ENCODE measurements at regions not wholly inside any gene's neighbourhood (a gene's known extent, or its start where the extent isn't known, plus 50 kb on each side); places are given as distances from the start of the nearest gene placed in this dataset.

DNA sequence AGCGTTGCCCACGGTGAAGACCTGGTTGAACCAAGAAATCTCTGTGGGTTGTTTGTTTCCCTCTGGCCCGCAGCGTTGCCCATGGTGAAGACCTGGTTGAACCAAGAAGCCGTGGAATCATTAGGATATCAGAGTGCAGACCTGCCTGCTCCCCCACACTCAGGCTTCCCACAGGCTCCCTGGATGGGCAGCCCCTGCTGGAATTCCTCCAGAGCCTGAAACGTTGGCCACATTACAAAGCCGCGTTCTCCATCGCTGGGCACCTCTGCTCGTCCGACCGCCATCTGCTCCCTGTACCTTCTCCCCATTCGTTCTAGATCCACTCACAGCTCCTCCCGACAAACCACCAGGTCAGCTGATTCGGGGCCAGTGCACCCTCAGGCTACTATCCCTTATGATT, 266.9 kb upstream of the SHH start:
- ATAC-seq, result no peak
- intact Hi-C loops (cut with micrococcal nuclease), result no loop called here
- DNase-seq, result no peak

DNA sequence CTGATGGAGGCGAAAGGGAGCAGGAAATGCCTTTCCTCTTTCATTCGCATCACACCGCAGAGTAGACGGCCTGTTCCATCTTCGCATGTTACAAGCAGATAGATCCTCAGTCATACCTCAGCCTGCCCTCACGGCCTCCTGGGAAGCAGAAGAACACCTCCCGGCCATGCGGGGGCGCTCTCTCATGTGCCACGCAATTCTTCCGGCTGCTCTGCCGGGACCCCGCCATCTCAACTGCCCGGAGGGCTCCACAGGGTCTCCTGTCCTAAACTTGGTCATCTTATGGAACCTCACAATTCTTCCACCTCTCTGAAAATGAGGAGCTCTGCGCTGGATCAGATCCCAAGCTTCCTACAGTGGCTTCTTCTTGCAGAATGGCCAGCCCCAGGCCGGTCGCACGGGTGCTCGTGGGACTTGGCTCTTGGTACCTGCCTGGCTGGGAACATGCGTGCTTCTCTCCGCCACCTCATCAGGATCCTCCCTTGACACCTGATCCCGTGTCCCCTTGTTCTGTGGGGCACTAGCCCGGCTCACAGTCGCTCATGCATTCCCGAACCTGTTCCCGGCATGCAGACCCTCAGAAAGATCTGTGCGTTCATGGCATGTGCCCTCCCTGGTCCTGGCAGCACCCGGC, 262.8 kb upstream of the SHH start:
- ATAC-seq, result no peak
- intact Hi-C loops (cut with micrococcal nuclease), result no loop called here
- no peak for DNase-seq

DNA sequence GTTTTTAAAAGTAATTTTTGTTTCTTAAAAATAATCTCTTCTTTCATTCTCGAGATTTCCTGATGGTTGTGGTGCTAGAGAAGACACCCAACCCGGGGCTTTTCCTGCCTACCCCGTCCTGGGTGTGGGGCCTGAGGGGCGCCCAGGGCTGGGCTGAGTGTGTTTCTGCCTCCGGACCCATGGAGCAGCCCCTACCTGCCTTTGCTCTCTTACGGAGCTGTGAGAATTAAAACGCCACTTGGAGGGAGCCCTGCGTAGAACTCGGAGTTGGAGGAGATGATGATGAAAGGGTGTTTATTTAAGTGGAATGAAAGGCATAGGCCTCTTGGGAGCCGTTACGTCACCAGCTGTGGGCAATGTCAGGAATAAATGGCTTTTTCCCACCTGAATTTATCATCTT, 261.8 kb upstream of the SHH start:
- intact Hi-C loops (cut with micrococcal nuclease), result no loop called here
- DNase-seq (no peak), ATAC-seq (no peak)

DNA sequence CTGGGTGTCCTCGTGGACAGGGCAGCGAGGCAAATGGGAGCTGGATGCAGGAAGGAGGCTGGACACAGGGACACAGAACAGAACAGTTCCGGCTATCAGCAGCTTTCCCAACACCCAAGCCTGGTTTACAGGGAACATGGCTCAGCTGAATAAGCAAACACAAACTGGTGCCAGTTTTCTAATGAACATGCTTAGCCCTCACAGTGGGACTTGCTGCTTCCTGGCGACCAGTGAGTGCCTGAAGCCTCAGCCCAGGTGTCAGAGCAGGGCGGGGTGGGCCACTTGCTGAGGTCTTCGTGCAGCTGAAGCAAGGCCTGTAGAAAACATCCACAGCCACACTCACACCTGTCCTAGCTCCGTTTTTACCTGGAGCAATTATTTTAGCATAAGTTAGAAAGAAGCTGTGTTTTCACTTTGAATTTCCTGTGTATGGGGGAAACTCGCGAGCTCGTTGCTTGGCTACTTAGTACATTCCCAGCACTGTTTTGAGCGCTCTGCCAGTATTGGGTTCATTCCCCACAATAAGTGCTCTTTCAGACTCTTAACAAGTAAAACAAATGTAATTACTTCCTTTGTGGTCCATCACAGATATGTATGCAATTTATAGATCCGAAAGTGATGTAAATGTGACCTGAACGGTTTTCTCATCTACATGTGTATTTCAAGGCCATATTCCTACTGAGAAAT, 261.2 kb upstream of the SHH start:
- intact Hi-C loops (cut with micrococcal nuclease), result no loop called here
- no peak for ATAC-seq
- no peak for DNase-seq

DNA sequence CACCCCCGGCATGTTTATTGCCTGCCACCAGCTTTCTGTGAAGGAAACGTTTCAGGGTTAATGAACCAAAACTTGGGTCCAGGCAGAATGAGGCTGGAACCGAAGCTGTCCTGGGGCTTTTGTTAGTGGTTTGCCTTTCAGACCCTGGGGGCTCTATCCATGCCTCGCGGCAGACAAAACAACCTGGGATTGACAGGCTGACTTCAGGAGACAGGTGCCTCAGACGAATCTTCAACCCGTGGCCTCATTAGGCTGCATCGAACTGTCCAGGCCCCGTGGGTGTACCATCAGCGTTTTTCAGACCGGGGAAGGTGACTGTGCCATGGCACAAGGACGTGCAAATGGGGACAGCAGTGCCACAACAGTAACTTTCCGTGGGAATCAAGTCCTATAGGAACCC, 259.3 kb upstream of the SHH start:
- intact Hi-C loops (cut with micrococcal nuclease), result no loop called here
- no peak for DNase-seq
- ATAC-seq, result no peak

DNA sequence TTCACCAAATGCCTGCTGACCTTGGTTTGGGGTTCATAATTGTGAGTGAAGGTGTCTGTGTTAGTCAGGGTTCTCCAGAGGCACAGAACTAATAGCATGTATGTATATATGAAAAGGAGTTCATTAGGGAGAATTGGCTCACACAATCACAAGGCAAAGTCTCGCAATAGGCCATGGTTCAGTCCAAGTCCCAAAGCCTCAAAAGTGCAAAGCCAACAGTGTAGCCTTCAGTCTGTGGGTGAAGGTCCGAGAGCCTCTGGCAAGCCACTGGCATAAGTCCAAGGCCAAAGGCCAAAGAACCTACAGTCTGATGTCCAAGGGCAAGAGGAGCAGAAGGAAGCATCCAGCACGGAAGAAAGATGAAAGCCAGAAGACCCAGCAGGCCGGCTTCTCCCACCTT, 257.6 kb upstream of the SHH start:
- ATAC-seq (no peak), DNase-seq (no peak)
- intact Hi-C loops (cut with micrococcal nuclease), result no loop called here

DNA sequence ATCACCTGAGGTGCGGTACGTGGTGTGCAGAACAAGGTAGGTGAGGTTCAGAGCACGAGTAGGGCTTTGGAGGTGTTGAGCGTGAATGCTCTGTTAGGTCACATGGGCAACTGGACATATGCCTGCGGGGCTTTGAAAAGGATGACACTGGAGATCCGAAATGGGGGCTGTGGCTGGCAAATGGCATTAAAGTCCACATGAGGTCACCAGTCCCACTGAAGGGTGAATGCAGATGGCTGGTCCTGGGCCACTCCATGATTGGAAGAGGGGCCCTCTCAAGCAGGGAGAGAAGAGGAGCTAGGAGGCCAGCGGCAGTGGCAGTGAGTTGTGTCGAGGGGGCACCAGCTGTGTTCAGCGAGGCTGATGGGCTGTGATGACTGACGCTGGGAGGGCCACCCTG, 254.9 kb upstream of the SHH start:
- DNase-seq, result no peak
- intact Hi-C loops (cut with micrococcal nuclease), result no loop called here

DNA sequence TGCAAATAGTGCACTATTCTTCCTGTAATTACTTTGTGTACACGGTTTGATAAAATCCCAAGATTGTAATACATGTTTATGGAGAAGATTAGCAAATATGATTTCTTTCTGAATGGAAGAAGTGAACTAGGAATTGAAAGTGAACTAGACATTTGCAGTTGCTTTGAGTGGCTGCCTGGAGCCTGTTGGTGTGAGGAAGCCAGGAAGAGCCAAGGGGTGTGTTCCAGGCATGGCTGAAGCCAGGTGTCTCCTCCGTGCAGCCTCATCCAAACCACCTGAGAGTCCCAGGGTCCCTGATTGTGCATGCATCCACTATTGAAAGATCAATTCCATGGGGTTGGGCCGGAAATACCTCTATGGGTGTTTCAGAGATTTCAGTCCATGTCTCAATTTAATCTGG, 253.1 kb upstream of the SHH start:
- intact Hi-C loops (cut with micrococcal nuclease), result no loop called here
- DNase-seq, result no peak
- no peak for ATAC-seq

More for the DNA sequence above, 254.9 kb upstream of the SHH start:
- no peak for ATAC-seq

DNA sequence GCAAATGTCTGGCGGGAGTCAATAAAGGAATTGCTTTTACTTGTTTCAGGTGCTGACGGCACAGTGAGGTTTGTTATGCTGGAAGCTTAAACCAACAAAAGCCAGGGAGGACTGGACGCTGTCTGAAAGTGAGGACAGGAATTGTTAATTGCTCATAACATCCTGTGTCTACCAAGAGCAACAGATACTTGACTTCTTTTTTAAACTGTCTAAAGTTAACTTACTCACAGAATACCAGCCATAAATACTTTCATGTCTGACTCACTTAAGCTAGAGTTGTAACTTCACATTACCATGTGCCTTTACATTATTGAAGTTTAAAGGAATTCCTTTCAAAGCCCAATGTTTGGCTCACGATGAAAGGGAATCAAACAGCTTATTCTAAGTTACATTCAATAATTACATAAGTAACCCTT, 252.7 kb upstream of the SHH start:
- intact Hi-C loops (cut with micrococcal nuclease), result no loop called here
- no peak for DNase-seq
- no peak for ATAC-seq

DNA sequence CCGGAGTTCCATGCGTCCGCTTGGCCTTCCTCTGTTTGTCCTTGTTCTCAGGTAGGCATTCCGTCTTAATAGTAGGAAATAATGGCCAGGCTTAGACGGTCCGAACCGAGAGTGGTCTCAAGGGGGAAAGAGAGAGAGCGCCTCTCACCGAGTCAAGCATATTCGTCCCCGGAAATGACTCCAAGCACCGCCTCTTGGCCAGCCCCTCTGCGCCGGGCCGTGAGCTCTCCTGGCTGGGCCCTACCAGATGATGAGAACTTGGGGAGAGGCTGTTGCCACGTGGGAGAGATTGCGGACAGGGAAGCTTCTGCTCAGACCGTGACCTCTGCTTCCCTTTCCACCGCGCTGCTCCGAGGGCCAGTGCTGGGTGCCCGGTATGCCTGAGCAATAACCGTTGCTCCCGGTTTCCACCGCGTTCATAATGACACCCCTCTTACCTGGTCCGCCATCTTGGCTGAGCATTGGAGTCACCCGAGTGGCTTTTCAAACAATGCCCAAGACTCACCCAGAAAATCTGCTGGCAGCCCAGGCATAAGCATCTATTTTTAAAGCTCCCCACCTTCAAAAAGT, 251.1 kb upstream of the SHH start:
- intact Hi-C loops (cut with micrococcal nuclease), result no loop called here
- ATAC-seq, result no peak

DNA sequence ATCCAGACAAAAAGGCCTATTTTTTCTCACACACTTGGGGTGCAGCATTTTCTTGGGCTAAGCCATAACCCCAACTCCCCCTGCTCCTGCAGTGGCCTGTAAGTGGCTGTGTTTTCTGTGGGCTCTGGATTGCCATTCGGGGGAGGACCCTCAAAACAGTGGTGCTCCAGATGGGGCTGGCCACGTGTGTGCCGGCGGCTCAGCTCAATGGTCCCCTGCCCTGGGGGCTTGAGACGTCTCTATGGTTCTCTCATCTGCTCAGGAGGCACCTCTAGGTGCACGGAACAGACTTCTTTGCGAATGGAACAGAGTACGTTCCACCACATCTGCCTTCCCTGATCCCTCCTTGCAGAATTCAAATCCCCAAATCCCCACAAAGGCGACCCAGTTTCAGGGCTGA, 250.0 kb upstream of the SHH start:
- DNase-seq (no peak), ATAC-seq (no peak)
- intact Hi-C loops (cut with micrococcal nuclease), result no loop called here

More for the DNA sequence above, 251.1 kb upstream of the SHH start:
- DNase-seq, result no peak

DNA sequence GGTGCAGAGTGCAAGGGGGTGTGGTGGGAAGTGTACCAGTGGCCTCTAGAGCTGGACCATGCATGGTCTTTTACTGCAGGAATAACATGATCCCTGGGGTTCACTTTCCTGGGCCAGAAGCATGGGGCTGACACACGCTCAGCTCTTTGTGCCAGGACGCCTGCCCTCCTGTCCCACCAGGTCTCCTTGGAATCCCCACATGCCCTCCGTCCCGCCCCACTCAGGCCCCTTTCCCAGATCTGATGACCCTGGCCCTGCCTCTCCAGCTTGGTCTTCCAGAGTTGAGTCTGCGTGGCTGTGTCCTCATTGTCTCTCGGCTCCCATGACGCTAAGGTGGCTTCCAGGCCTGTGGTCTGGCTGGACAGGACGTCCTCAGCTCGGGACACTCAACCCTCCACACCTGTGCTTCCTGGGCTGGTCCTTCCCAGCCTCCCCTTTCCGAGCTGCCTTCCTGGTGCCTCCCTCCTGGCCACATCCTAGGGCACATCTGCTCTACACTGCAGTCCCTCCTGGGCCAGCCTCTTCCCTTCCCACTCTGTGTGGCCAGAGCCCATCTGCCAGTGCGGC, 249.5 kb upstream of the SHH start:
- intact Hi-C loops (cut with micrococcal nuclease), result no loop called here
- ATAC-seq (no peak), DNase-seq (no peak)

DNA sequence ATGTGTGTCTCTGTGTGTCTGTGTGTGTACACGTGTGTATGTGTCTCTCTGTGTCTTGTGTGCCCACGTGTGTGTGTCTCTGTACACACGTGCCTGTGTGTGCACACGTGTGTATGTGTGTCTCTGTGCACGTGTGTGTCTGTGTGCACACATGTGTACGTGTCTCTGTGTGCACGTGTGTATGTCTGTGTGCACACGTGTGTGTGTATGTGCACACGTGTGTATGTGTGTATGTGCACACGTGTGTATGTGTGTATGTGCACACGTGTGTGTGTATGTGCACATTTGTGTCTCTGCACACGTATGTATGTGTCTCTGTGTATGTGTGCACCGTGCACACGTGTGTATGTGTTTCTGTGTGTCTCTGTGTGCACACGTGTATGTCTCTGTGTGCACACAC, 248.7 kb upstream of the SHH start:
- DNase-seq (no peak), ATAC-seq (no peak)
- intact Hi-C loops (cut with micrococcal nuclease), result no loop called here

DNA sequence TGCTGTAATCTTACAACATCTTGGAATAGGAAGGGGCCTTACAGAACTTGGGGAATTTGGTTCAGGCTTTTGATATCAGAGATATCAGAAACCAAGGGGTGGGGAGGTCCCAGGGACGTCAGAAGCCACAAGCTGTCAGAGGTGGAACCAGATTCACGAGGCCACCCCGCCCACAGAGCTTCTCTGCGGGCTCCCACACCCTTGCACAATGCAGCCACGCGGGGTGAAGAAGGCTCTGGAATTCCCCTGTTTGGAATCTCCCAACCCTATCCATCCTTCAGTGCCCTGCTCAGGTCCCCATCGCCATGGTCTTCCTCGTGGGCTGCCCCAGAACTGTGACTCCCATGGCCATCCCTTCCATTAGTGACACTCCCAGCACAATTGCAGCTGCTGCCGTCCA, 247.1 kb upstream of the SHH start:
- DNase-seq (no peak), ATAC-seq (no peak)
- intact Hi-C loops (cut with micrococcal nuclease), result no loop called here

DNA sequence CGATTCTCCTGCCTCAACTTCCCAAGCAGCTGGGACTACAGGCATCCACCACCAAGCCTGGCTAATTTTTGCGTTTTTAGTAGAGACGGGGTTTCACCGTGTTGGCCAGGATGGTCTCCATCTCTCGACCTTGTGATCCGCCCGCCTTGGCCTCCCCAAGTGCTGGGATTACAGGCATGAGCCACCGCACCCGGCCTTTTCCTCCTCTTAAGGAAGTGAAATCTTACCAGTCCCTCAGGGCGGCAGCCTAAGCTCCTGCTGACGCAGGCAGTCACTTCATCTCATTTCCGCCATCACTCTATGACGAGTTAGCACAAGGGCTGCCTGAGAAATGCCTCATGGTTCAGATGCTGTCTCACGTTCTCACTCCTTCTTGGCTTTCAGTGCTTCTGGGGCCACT, 246.0 kb upstream of the SHH start:
- no peak for ATAC-seq
- intact Hi-C loops (cut with micrococcal nuclease), result no loop called here
- no peak for DNase-seq

DNA sequence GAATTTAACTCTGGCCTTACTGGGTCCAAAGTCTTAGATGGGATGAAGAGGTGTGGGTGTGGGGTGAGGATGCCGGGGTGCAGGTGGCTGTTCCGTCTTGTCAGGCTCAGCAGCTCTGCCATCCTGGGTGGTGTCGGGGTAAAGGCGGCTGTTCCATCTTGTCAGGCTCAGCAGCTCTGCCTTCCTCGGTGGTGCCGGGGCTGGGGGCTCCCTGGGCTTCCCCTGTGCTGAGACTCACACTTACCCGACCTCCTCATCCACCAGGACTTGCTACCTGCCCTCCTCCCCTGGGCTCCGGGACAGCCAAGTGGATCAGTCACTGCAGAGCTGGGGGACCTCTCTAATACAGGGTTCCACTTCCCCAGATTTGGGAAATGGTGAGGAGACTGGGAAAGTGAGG, 244.3 kb upstream of the SHH start:
- ATAC-seq, result no peak
- intact Hi-C loops (cut with micrococcal nuclease), result no loop called here
- DNase-seq, result no peak

DNA sequence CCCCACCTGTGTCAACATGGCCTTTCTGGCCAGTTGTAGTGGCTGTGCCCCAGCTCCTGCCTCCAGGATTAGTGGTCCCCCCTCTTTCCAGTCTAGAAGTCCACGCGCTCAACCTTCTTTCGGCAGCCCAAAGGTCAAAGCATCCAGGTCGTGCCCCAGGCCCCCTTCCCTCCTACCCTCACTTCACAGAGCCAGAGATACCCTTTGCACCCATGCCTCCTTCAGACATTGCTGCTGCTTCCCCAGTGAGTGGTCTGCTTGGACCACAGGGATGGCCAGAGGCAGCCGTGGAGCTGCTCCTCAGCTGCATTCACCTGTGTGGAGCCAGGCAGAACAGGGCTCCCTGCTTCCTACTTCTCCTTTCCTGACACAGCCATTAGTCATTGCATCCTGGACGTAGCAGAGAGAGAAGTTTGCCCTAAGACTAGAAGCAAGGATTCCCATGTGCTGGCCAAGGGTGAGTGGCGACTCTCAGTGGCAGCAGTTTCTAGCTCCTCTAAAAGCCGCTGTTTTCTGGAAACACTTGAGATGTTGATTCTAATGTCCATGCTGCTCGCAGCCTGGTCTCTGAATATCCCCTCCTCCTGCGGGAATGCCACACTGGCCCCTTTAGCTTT, 243.1 kb upstream of the SHH start:
- DNase-seq (no peak), ATAC-seq (no peak)
- intact Hi-C loops (cut with micrococcal nuclease), result no loop called here

DNA sequence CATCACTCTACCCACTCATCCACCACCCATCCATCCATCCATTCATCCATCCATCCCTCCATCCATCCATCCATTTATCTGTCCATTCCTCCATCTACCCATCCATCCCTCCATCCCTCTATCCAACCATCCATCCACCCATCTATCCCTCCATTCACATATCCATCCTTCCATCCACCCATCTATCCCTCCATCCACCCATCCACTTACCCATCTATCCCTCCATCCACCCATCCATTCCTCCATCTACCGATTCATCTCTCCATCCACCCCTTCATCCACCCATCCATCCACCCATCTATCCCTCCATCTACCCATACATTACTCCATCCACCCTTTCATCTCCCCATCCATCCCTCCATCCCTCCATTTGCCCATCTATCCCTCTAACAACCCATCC, 239.6 kb upstream of the SHH start:
- ATAC-seq (no peak), DNase-seq (no peak)
- intact Hi-C loops (cut with micrococcal nuclease), result no loop called here

DNA sequence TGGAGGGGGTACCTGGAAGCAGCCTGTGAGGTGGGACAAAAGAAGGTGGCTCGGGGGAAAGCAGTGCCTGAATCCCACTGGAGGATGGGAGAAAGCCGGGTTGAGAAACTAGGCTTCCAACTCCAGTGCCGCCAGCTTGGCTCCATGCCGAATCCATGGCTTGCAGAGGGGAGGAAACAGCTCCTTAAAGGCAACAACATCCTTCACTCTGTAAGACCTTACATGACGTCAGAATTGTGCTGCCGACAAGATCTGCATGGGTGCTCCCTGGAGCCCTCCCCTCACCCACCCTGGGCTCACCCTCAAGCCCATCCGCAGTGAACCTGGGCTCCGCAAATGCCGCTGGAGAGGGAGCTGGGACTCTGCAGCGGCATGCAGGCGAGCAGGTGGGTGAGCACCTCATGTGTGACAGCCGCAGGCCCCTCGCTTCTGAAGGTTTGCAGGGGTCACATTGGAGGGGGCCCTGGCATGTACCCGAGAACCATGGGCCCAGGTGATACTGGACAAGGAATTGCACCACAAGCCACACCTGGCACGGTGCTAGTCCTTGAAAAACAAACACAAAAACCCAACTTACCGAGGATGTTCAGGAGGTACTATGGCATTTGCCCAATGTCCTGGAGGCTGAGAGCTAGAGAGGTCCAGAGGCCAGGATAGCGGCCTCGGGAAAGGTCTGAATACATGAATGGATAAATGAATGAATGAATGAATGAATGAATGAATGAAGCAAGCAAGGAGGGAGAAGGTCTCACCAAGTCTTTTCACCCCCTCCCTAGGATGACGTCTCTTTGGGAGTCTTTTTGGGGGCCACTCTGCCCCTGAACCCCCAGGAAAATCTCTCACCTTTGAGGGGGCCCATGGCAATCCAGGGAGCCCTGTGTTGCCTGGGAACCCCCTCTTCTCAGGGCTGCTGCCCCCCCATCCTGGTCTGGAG, 238.6 kb upstream of the SHH start:
- intact Hi-C loops (cut with micrococcal nuclease), result no loop called here
- no peak for DNase-seq

More for the DNA sequence above, 238.6 kb upstream of the SHH start:
- no peak for ATAC-seq

Data from left ventricle myocardium superior (tissue), 1 donor.